ENCODE measurements at regions not wholly inside any gene's neighbourhood (a gene's known extent, or its start where the extent isn't known, plus 50 kb on each side); places are given as distances from the start of the nearest gene placed in this dataset.

DNA sequence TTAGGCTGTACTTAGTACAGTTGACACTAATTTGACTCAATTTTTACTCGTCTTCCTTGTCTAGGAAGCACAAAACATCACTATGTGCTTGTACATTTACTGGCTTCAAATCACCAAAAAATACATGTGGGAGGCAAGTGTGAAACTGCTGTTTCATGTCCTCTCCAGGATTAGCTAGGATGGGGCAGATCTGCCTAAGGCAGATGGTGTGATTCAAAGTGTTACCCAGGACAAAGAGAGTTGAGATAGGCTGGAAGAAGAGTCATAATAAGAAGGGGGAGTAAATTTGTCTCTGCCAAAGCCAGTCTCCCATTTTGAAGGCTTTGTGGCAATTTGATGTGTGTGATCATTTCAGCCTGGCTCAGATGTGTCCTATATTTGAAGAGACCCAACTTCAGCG, 821.6 kb upstream of the ZEB2 start:
- Histone ChIP-seq H3K4me3 (no peak overlapping the region), H3K27ac (no peak overlapping the region), H3K36me3 (replicated peaks in 1 of 2) (no peaks in the 10 kb centered on the region), H3K9me3 (replicated peaks in 1 of 3) (no peaks in the 10 kb centered on the region), H3K4me1 (replicated peaks in 1 of 2) (no peaks in the 10 kb centered on the region), H3K27me3 (no peaks in the 10 kb centered on the region)
- TF ChIP-seq POLR2A (IDR thresholded peaks at IDR 0.05) = no peak
- TF ChIP-seq, protein P1, sequence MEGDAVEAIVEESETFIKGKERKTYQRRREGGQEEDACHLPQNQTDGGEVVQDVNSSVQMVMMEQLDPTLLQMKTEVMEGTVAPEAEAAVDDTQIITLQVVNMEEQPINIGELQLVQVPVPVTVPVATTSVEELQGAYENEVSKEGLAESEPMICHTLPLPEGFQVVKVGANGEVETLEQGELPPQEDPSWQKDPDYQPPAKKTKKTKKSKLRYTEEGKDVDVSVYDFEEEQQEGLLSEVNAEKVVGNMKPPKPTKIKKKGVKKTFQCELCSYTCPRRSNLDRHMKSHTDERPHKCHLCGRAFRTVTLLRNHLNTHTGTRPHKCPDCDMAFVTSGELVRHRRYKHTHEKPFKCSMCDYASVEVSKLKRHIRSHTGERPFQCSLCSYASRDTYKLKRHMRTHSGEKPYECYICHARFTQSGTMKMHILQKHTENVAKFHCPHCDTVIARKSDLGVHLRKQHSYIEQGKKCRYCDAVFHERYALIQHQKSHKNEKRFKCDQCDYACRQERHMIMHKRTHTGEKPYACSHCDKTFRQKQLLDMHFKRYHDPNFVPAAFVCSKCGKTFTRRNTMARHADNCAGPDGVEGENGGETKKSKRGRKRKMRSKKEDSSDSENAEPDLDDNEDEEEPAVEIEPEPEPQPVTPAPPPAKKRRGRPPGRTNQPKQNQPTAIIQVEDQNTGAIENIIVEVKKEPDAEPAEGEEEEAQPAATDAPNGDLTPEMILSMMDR (IDR thresholded peaks at IDR 0.05) = no peak
- intact Hi-C loops (cut with DNase I) = no loop called here
- WGBS, 4 donors = 83 to 91% (median 87%) methylated on average over 2 of the region's 2 CpGs
- DNase-seq = no peak

GRCh38 chr2:145339646-145340045, 819.7 kb upstream of the ZEB2 start:
- Histone ChIP-seq H3K27ac (no peak overlapping the region), H3K4me1 (replicated peaks in 1 of 2) (no peaks in the 10 kb centered on the region), H3K27me3 (no peaks in the 10 kb centered on the region), H3K36me3 (replicated peaks in 1 of 2) (no peaks in the 10 kb centered on the region), H3K9me3 (replicated peaks in 1 of 3) (no peaks in the 10 kb centered on the region), H3K4me3 (no peak overlapping the region)
- no peak for DNase-seq
- TF ChIP-seq, protein P1 (IDR thresholded peaks at IDR 0.05) = no peak
- TF ChIP-seq POLR2A (IDR thresholded peaks at IDR 0.05) = no peak
- 40 to 44% (median 43%) methylated on average over 3 of the region's 3 CpGs for WGBS, 4 donors
- intact Hi-C loops (cut with DNase I) = no loop called here

GRCh38 chr2:145332210-145332898, 812.4 kb upstream of the ZEB2 start:
- TF ChIP-seq, protein P1 (IDR thresholded peaks at IDR 0.05) = no peak
- TF ChIP-seq POLR2A (IDR thresholded peaks at IDR 0.05) = no peak
- Histone ChIP-seq H3K4me3 (no peak overlapping the region), H3K4me1 (replicated peaks in 1 of 2) (no peaks in the 10 kb centered on the region), H3K36me3 (replicated peaks in 1 of 2) (no peaks in the 10 kb centered on the region), H3K9me3 (replicated peaks in 1 of 3) (no peaks in the 10 kb centered on the region), H3K27ac (no peak overlapping the region), H3K27me3 (no peaks in the 10 kb centered on the region)
- WGBS, 4 donors = 70 to 84% (median 77%) methylated on average over 7 of the region's 7 CpGs
- DNase-seq = no peak
- intact Hi-C loops (cut with DNase I) = no loop called here

GRCh38 chr2:145329971-145330370, 810.1 kb upstream of the ZEB2 start:
- no peaks in the 10 kb centered on the region for H3K27me3 ChIP-seq
- whole genome bisulfite sequencing, 4 donors = 88 to 95% (median 91%) methylated on average over 1 of the region's 1 CpG
- H3K36me3 ChIP-seq (replicated peaks in 1 of 2) = no peaks in the 10 kb centered on the region
- H3K4me3 ChIP-seq = no peak overlapping the region
- no peak for DNase-seq
- H3K4me1 ChIP-seq (replicated peaks in 1 of 2) = no peaks in the 10 kb centered on the region
- H3K27ac ChIP-seq = no peak overlapping the region
- intact Hi-C loops (cut with DNase I) = no loop called here
- TF ChIP-seq POLR2A (IDR thresholded peaks at IDR 0.05) = no peak
- TF ChIP-seq, protein P1 (IDR thresholded peaks at IDR 0.05) = no peak
- H3K9me3 ChIP-seq (replicated peaks in 1 of 3) = no peaks in the 10 kb centered on the region
